ENCODE measurements at regions not wholly inside any gene's neighbourhood (a gene's known extent, or its start where the extent isn't known, plus 50 kb on each side); places are given as distances from the start of the nearest gene placed in this dataset.

DNA sequence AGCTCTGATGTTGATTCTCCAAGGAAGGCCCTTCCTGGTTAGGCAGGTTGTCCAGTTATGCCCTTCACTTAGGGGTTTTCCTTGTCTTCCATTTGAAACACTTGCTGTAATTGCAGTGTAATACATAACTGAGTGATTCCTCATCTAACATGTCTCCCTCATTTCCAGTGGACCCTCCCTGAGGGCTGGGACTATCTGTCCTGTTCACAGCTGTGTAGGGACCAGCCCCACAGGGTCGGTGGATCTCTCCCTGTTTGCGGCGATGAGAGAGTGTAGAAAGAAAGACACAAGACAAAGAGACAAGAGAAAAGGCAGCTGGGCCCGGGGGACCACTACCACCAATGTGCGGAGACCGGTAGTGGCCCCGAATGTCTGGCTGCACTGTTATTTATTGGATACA is 135.9 kb upstream of the EEPD1 start:
- TF ChIP-seq POLR2A (IDR thresholded peaks at IDR 0.05; ENCODE audit: low read depth, low read length), result no peak
- TF ChIP-seq EZH2 (IDR thresholded peaks at IDR 0.05; ENCODE audit: borderline replicate concordance, low read depth, low read length, severe bottlenecking), result no peak
- no peak for TF ChIP-seq POLR2AphosphoS5 (IDR thresholded peaks at IDR 0.05; ENCODE audit: insufficient read depth, low read depth, low read length)
- TF ChIP-seq, protein P1, sequence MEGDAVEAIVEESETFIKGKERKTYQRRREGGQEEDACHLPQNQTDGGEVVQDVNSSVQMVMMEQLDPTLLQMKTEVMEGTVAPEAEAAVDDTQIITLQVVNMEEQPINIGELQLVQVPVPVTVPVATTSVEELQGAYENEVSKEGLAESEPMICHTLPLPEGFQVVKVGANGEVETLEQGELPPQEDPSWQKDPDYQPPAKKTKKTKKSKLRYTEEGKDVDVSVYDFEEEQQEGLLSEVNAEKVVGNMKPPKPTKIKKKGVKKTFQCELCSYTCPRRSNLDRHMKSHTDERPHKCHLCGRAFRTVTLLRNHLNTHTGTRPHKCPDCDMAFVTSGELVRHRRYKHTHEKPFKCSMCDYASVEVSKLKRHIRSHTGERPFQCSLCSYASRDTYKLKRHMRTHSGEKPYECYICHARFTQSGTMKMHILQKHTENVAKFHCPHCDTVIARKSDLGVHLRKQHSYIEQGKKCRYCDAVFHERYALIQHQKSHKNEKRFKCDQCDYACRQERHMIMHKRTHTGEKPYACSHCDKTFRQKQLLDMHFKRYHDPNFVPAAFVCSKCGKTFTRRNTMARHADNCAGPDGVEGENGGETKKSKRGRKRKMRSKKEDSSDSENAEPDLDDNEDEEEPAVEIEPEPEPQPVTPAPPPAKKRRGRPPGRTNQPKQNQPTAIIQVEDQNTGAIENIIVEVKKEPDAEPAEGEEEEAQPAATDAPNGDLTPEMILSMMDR (IDR thresholded peaks at IDR 0.05; ENCODE audit: extremely low read depth in 1 of 2, insufficient read depth in 1 of 2, low read depth in 1 of 2, low read length in 2 of 2), result no peak
- TF ChIP-seq, protein P2, sequence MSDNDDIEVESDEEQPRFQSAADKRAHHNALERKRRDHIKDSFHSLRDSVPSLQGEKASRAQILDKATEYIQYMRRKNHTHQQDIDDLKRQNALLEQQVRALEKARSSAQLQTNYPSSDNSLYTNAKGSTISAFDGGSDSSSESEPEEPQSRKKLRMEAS (IDR thresholded peaks at IDR 0.05; ENCODE audit: insufficient read depth, insufficient read length), result no peak

Data from endothelial cell of umbilical vein (primary cell).